ENCODE measurements at regions not wholly inside any gene's neighbourhood (a gene's known extent, or its start where the extent isn't known, plus 50 kb on each side); places are given as distances from the start of the nearest gene placed in this dataset.

DNA sequence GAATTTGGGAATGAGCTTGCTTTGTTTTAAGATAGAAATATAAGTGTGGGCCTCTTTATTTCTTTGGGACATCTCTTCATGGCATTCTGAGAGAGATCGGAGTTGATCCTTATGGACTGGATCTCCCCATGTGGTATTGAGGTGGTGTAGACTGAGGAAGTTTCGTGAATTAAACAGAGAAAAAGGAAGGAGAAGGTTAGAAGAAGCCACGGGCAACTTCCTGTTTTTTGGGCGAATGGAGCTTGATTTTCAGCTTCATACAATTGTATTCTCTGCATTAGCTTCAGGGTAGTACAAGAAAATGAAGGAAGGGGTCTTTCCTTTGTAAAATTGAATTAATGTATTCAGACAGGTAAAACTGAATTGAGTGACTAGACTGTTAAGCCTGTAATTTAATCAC, 70.5 kb upstream of the HMHB1 start:
- H3K27me3 ChIP-seq, result peaks cover 0 to 18% (median 0%) of the 10 kb centered on the region in 3 donors
- WGBS, 5 donors, result 52 to 86% (median 79%) methylated on average over 3 to 4 of the region's 4 CpGs
- no peak overlapping the region for H3K27ac ChIP-seq
- intact Hi-C loops (cut with DNase I; ENCODE audit: low total_unique reads), result no loop called here
- DNase-seq, result no peak
- H3K4me3 ChIP-seq, result no peak overlapping the region
- peaks cover 0 to 19% (median 12%) of the 10 kb centered on the region in 4 donors for H3K4me1 ChIP-seq
- TF ChIP-seq POLR2A (IDR thresholded peaks at IDR 0.05), result no peak
- TF ChIP-seq, protein P1, sequence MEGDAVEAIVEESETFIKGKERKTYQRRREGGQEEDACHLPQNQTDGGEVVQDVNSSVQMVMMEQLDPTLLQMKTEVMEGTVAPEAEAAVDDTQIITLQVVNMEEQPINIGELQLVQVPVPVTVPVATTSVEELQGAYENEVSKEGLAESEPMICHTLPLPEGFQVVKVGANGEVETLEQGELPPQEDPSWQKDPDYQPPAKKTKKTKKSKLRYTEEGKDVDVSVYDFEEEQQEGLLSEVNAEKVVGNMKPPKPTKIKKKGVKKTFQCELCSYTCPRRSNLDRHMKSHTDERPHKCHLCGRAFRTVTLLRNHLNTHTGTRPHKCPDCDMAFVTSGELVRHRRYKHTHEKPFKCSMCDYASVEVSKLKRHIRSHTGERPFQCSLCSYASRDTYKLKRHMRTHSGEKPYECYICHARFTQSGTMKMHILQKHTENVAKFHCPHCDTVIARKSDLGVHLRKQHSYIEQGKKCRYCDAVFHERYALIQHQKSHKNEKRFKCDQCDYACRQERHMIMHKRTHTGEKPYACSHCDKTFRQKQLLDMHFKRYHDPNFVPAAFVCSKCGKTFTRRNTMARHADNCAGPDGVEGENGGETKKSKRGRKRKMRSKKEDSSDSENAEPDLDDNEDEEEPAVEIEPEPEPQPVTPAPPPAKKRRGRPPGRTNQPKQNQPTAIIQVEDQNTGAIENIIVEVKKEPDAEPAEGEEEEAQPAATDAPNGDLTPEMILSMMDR (IDR thresholded peaks at IDR 0.05), result no peak
- no peak for TF ChIP-seq EP300 (IDR thresholded peaks at IDR 0.05)
- no peak for TF ChIP-seq POLR2AphosphoS5 (IDR thresholded peaks at IDR 0.05)
- no peaks in the 10 kb centered on the region for H3K9me3 ChIP-seq
- H3K36me3 ChIP-seq, result no peaks in the 10 kb centered on the region

DNA sequence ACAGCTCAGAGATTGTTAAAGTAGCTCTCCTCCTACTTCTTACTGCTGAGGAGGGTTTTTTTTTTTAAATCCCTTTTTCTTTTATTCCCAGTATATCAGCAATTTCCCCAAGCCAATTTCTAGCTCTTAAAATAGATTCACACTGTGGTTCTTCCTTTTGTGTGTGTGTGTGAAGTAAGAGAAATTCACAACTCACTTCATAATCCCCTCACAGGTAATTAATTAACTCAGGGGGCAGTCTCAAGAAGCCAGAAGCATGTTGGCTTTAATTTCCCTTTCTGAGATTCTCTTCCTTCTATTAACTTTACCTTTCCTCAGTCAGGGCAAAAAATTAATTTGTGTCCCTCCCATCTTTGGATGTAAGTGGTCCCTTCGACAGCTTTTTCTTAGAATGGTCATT, 71.0 kb upstream of the HMHB1 start:
- no peak for TF ChIP-seq EP300 (IDR thresholded peaks at IDR 0.05)
- no peak for TF ChIP-seq POLR2A (IDR thresholded peaks at IDR 0.05)
- TF ChIP-seq, protein P1 (IDR thresholded peaks at IDR 0.05), result no peak
- TF ChIP-seq POLR2AphosphoS5 (IDR thresholded peaks at IDR 0.05), result no peak
- Histone ChIP-seq H3K9me3 (no peaks in the 10 kb centered on the region), H3K36me3 (no peaks in the 10 kb centered on the region), H3K4me1 (peaks cover 0 to 19% (median 12%) of the 10 kb centered on the region in 4 donors), H3K4me3 (no peak overlapping the region), H3K27me3 (peaks cover 0 to 19% (median 0%) of the 10 kb centered on the region in 3 donors), H3K27ac (no peak overlapping the region)
- WGBS, 5 donors, result 75 to 88% (median 78%) methylated on average over 1 of the region's 1 CpG
- DNase-seq, result no peak
- intact Hi-C loops (cut with DNase I; ENCODE audit: low total_unique reads), result no loop called here

DNA sequence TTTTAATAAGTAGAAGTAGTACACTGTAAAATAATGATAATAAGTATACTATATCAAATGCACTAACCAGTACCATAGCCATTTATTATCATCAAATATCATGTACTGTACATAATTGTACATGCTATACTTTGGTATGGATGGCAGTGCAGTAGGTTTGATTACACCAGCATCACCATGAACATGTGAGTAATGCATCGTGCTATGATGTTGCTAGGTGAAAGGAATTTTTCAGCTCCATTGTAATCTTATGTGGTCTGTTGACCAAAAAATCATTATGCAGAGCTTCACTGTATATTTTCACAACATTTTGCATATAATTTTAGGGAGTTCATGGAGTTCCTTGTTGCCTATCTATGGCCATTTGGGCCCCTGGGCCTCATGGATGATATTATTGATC, 72.2 kb upstream of the HMHB1 start:
- TF ChIP-seq, protein P1 (IDR thresholded peaks at IDR 0.05), result no peak
- no peak for TF ChIP-seq POLR2AphosphoS5 (IDR thresholded peaks at IDR 0.05)
- no peak for TF ChIP-seq EP300 (IDR thresholded peaks at IDR 0.05)
- TF ChIP-seq POLR2A (IDR thresholded peaks at IDR 0.05), result no peak

DNA sequence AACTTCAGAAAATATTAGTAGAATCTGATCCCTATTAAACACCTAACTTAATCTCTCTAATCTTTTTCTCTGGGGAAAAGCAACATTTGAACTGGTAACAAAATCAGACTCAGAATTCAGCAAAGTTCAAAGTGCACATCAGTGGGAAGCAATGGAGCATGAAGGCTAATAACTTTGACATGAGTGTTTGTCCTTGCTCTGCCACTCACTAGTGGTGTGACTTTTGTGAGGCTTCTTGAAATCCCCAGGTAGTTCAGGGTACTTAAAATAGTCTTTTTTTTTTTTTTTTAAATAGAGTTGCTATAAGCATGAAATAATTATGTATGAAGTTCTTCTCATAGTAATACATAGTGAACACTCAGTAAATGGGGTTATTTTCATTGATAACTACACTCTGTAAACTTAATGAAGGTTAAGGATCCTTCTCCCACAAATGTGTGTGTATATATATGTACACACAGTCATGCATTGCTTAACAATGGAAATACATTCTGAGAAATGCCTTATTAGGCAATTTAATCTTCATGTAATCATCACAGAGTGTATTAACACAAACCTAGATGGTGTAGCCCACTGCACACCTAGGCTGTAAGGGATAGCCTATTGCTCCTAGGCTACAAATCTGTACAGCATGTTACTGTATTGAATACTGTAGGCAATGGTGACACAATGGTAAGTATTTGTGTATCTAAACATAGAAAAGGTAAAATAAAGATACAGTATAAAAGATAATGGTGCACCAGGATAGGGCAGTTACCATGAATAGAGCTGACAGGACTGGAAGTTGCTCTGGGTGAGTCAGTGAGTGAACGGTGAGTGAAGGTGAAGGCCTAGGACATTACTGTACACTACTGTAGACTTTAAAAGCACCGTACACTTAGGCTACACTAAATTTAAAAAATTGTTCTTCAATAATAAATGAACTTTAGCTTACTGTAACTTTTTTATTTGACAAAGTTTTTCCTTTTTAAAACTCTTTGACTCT, 73.3 kb upstream of the HMHB1 start:
- no peaks in the 10 kb centered on the region for H3K9me3 ChIP-seq
- no peak overlapping the region for H3K4me3 ChIP-seq
- H3K4me1 ChIP-seq, result peaks cover 0 to 10% (median 8%) of the 10 kb centered on the region in 4 donors
- H3K27me3 ChIP-seq, result peaks cover 0 to 14% (median 0%) of the 10 kb centered on the region in 3 donors
- no peak overlapping the region for H3K27ac ChIP-seq
- H3K36me3 ChIP-seq, result no peaks in the 10 kb centered on the region
- no peak for DNase-seq
- intact Hi-C loops (cut with DNase I; ENCODE audit: low total_unique reads), result no loop called here
- TF ChIP-seq, protein P1 (IDR thresholded peaks at IDR 0.05), result no peak
- TF ChIP-seq EP300 (IDR thresholded peaks at IDR 0.05), result no peak
- TF ChIP-seq POLR2A (IDR thresholded peaks at IDR 0.05), result no peak
- no peak for TF ChIP-seq POLR2AphosphoS5 (IDR thresholded peaks at IDR 0.05)
- WGBS, 5 donors, result 86 to 96% (median 92%) methylated on average over 2 of the region's 2 CpGs

More for the DNA sequence above, 72.2 kb upstream of the HMHB1 start:
- Histone ChIP-seq H3K9me3 (no peaks in the 10 kb centered on the region), H3K27me3 (peaks cover 0 to 14% (median 0%) of the 10 kb centered on the region in 3 donors), H3K4me3 (no peak overlapping the region), H3K27ac (no peak overlapping the region), H3K4me1 (peaks cover 0 to 19% (median 12%) of the 10 kb centered on the region in 4 donors), H3K36me3 (no peaks in the 10 kb centered on the region)
- intact Hi-C loops (cut with DNase I; ENCODE audit: low total_unique reads), result no loop called here
- no peak for DNase-seq
- 93 to 100% (median 97%) methylated on average over 1 of the region's 1 CpG for WGBS, 5 donors
